ENCODE measurements at regions not wholly inside any gene's neighbourhood (a gene's known extent, or its start where the extent isn't known, plus 50 kb on each side); places are given as distances from the start of the nearest gene placed in this dataset.

- WGBS (ENCODE audit: extremely low coverage, insufficient read length, low lambda C conversion rate) = no CpG with 5 or more reads among the region's 1 CpG
- H2BK12ac ChIP-seq (ENCODE audit: insufficient read length, low read depth, low read length) = no peak overlapping the region
- H3K9me3 Mint-ChIP-seq = peaks cover 10% of the 10 kb centered on the region in 2 experiments
- no peak for TF ChIP-seq CTCF (conservative IDR thresholded peaks at IDR 0.05)
- no peaks in the 10 kb centered on the region for H3K27me3 Mint-ChIP-seq (ENCODE audit: low read depth)
- no peaks in the 10 kb centered on the region for H3K79me1 ChIP-seq (ENCODE audit: insufficient read depth, low read depth, low read length, poor library complexity, severe bottlenecking)
- no peak overlapping the region for H3T11ph ChIP-seq (ENCODE audit: low read length)
- no peaks in the 10 kb centered on the region for H3K9me3 ChIP-seq (ENCODE audit: control insufficient read depth, low read depth, low read length)
- H3K18ac ChIP-seq (ENCODE audit: insufficient read length, low read depth, low read length) = no peak overlapping the region
- H3K4me3 Mint-ChIP-seq = no peak overlapping the region
- H3K27ac ChIP-seq (ENCODE audit: insufficient read length, low read depth, low read length) = no peak overlapping the region
- no peaks in the 10 kb centered on the region for H3K23me2 ChIP-seq (ENCODE audit: insufficient read length, low read depth, low read length, poor library complexity, severe bottlenecking)
- no peak overlapping the region for H2AK5ac ChIP-seq (ENCODE audit: insufficient read length, low read length)
- H2BK5ac ChIP-seq (ENCODE audit: insufficient read length, low read length) = no peak overlapping the region
- no peaks in the 10 kb centered on the region for H3K27me3 ChIP-seq (ENCODE audit: insufficient read depth, low read length)
- H3K4me1 Mint-ChIP-seq = peaks cover under 1 to 4% of the 10 kb centered on the region in 2 experiments; a peak in 3 of 4 replicates
- no peaks in the 10 kb centered on the region for H3K79me2 ChIP-seq (ENCODE audit: insufficient read depth, low read length)
- no peak overlapping the region for H3K27ac Mint-ChIP-seq
- H2BK20ac ChIP-seq (ENCODE audit: low read depth, low read length, poor library complexity, severe bottlenecking) = no peak overlapping the region
- H3K9ac ChIP-seq (ENCODE audit: extremely low read depth, insufficient read length, low read length) = no peak overlapping the region
- H3K4me2 ChIP-seq (ENCODE audit: insufficient read depth, insufficient read length, low read length) = no peak overlapping the region
- no peaks in the 10 kb centered on the region for H4K20me1 ChIP-seq (ENCODE audit: control insufficient read depth, insufficient read depth, insufficient read length)
- no peak overlapping the region for H2BK15ac ChIP-seq (ENCODE audit: low read depth, low read length)
- no peaks in the 10 kb centered on the region for H3K4me1 ChIP-seq (ENCODE audit: insufficient read depth, low read length)
- no peak overlapping the region for H4K91ac ChIP-seq (ENCODE audit: insufficient read length, low read depth, low read length)
- no peak overlapping the region for H3K14ac ChIP-seq (ENCODE audit: insufficient read depth, low read length)
- no peak for DNase-seq
- peaks cover 0 to 9% (median 7%) of the 10 kb centered on the region in 3 experiments; a peak in 5 of 7 replicates for H3K36me3 Mint-ChIP-seq (ENCODE audit: insufficient read depth in 1 of 3, low read depth in 3 of 3)
- H3K23ac ChIP-seq (ENCODE audit: insufficient read length, low read depth, low read length) = no peak overlapping the region
- H4K5ac ChIP-seq (ENCODE audit: insufficient read length, low read depth, low read length) = no peak overlapping the region
- H2AFZ ChIP-seq (ENCODE audit: low read length) = no peak overlapping the region
- no peak overlapping the region for H3K4ac ChIP-seq (ENCODE audit: low read depth, low read length)
- no peak overlapping the region for H3K56ac ChIP-seq (ENCODE audit: insufficient read length, low read depth, low read length)
- H2BK120ac ChIP-seq (ENCODE audit: low read depth, low read length, poor library complexity, severe bottlenecking) = no peak overlapping the region
- no peak overlapping the region for H4K8ac ChIP-seq (replicated peaks; ENCODE audit: insufficient read length, low read depth, low read length)
Observed at GRCh38 chr13:58978331-58978730, 1185.4 kb downstream of the DIAPH3 start.
